Anterior cingulate cortex (tissue), 58 donors: ENCODE measurements at regions not wholly inside any gene's neighbourhood (a gene's known extent, or its start where the extent isn't known, plus 50 kb on each side); places are given as distances from the start of the nearest gene placed in this dataset.

Experiments used
- DNase-seq, 58 donors: peaks; one replicate each; lab custom pipeline; 2025; lab: John Stamatoyannopoulos, UW

GRCh38 chrX:129188231-129188630, 335.1 kb downstream of the SMARCA1 start:
- DNase-seq, result no peak

DNA sequence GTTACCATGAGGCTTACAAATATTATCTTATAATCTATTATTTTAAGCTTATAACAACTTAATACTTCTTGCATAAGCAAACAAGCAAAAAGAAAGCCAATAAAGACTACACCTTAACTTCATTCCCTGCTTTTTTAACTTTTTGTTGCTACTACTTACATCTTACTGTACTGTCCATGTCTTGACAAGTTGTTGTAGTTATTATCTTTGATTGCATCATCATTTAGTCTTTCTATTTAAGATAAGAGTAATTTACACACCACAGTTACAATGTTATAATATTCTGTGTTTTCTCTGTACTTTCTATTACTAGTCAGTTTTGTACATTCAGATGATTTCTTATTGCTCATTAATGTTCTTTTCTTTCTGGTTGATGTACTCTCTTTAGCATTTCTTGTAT, 346.6 kb downstream of the SMARCA1 start:
- no peak for DNase-seq

- DNase-seq, result no peak
These were observed 362.2 kb downstream of the SMARCA1 start for GRCh38 chrX:129161108-129161507.

GRCh38 chrX:129158505-129158904, 364.8 kb downstream of the SMARCA1 start:
- no peak for DNase-seq

DNA sequence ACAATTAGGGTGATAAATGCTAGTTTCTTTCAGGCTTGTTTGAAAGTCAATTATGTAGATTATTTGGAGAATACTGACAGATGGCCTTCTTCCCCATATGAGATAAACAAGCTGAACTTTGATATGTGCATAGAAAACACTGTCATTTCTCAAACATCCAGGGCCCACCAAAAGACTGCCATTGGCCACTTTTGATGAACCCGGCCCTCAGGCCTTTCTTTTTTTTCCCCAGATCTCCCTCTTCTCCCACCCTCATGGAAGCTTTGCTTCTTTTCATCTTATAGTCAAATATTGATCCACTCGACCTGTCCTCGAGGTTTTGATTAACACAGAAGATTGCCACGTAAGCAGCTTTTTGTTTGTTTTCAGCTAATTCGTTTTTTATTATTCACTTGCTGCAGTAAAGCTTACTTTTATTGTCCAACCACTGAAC, 377.4 kb downstream of the SMARCA1 start:
- DNase-seq, result no peak

DNA sequence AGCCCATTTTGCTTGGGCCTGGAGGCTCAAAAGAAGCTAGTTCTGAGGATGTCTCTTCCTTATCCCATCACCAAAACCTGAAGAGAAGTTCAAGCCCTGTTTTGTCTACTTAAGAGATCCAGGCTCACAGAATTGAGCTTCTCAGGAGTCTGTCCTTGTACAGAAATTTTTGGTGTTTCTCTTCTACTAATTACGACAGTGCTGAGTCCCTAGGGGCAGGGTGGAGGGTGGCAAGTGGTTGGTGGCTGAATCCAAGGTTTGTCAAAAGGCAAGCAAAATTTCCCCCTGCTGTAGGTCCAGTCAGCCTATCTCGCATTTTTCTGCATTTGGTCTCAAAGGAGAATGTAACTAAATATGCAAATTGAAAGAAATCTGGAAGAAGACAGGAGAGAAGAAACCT, 377.9 kb downstream of the SMARCA1 start:
- no peak for DNase-seq

DNA sequence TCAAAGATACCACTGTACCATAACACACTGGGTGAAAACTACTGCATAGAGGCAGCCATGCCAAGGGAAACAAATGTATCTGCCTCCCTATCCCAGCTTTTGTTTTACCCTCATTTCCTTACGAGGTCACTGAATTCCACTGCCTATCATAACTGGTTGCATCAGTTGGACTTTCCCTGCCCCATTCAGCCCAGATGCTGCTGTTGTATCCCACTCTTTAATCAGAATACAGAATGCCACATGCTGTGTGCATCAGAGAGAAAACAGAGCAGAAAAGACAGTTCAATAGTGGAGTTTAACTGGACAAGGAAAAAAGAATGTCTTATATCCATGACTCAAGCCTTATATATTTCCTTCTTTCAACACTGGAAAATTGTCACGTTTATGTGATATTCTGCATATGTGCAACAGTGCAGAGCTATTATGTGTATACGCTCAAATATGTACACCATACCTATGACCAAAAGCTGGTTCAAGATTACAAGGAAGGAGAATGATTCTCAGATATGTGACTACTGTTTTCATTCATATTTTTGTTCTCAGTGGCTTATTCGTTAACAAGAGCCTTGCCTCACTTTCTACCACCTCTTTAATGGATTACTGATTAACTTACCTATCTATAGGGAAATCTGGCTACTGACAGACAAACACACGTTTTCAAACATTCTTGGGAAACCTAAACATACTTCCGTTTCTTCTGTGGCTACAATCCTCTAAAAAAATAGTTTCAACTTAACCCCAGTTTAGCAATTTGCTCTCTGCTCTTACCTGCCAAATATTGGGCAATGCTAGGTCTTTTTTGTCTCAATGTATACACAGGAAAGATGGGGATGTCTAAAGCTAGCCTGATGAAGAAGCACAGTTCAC, 378.9 kb downstream of the SMARCA1 start:
- no peak for DNase-seq

DNA sequence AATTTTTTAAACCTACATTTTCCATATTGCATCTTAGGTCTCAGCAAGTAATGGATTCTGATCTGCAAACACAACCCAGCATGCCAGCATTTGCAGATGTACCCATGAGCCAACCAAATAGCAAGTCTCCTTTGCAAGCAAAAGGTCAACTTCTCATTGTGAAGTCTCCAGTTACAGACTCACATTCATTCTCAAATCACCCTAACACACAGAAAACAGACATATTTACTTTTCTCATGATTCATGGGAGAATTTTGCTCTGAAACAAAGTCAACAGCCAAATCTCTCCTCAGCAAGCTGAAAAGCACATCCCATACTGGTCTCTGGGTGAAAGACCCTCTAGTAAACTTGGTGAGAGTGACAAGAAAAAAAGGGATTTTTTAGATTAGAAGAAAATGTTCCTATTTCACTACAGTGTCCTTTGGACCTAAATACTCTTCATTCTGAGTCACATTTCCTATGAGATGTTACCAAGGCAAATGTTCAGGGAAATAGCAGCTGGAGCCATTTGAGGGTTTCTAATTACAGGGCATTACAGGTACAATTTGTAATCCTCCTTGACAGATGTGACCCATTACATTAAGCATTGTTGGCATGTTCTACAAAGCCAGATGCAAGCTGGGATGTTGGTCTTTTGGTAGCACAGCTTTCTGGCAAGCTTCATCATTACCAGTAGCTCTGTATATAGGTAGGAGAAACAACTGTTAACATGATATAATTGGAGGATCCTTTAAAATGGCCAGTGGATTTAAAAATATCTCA, 383.3 kb downstream of the SMARCA1 start:
- no peak for DNase-seq

DNA sequence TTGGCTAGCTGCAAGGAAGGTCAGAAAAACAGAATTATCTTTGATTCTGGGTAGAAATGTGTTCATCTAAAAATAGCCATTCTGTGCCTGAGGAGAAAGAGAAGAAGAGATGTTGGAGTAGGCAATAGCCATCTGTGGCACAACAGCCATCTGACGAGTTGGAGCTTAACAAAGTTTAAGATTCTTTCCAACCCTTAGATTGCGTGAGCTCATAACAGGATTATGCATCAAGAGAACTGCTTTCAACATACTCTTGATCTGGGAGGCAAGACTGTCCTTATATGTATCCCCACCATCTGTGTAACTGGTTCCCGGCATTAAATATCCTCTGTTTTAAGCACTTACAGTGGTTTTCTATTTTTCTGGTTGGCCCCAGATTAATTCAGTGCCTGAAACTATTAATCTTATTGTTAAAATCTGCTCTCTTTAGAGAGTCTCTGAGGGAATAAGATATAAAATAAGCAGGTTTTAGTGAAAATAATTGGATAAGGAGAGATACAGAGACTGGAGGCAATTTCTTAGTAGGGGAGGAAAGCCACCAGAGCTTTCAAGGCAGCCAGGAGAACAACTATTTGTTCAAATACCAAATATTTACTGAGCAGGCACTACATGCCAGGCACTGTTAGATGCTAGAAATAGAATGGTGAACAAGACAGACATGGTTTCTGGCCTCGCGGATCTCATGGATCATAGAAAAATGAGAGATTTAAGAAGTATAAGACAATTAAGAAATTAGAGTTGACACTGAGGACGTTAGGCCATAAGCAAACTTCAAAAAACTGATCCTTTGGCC, 398.0 kb downstream of the SMARCA1 start:
- no peak for DNase-seq

DNA sequence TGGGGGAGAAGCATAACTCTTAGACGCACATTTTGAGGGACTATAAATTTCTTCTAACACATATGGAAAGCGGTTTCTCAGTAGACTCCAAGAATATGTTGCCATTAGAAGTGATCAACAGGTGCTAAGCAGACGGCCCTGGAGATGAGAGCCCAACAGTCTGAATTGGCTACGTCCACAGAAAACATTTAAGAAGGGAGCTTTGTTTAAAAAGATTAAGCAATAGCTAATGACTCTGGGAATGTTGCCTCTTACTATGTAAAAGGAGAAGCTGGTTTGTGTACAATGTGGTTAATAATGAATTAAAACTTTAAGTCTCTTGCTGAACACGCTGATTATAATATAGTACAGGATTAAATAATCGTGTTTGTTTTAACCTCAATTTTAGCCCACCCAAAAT, 399.5 kb downstream of the SMARCA1 start:
- no peak for DNase-seq

DNA sequence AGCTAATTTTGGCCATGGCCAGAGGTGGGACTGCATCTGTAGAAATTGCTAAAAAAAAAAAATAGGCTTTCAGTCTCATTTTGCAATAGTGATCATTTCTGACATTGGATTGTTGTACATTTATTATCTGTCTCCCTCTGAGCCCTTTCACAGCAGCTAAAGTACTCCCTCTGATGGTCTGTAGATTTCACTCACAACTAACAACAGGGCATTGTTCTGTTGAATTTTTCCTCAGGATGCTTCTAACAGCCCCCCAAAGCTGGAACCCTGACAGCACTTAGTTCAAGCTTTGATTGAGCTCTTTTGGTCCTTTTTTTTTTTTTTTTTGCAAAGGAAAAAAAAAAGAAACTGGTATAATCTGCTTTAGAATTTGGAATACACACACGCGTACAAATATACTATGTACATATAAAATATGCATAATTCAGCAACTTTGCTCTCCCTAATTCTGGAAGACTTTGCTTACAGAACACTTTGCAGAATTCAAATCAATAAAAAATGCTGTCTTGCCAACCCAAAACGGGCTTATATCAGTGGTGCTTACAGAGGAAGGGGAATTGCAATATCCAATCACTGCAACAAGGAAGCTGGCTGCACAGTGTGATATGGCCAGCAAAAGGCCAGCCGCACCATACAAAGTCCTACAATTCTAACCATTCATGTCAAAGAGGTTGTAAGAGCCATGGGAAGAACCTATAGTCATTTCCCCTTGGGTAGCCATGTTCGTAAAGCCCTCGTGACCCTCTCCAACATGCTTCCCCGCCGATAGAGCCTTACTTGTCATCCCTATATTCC, 406.4 kb downstream of the SMARCA1 start:
- no peak for DNase-seq

- no peak for DNase-seq
These were observed 407.4 kb downstream of the SMARCA1 start for GRCh38 chrX:129115935-129116334.

- no peak for DNase-seq
These were observed 408.2 kb downstream of the SMARCA1 start for GRCh38 chrX:129115104-129115503.

GRCh38 chrX:129111081-129111798, 412.1 kb downstream of the SMARCA1 start:
- no peak for DNase-seq

GRCh38 chrX:129108936-129109335, 414.4 kb downstream of the SMARCA1 start:
- DNase-seq, result no peak

- DNase-seq, result no peak
These were observed 424.1 kb downstream of the SMARCA1 start for GRCh38 chrX:129099207-129099606.

GRCh38 chrX:129097668-129098067, 425.6 kb downstream of the SMARCA1 start:
- DNase-seq, result no peak

- DNase-seq, result no peak
These were observed 429.6 kb downstream of the SMARCA1 start for GRCh38 chrX:129093706-129094105.

- no peak for DNase-seq
These were observed 430.5 kb downstream of the SMARCA1 start for GRCh38 chrX:129092757-129093156.
